WERI-Rb-1 (cell line): ENCODE measurements at regions not wholly inside any gene's neighbourhood (a gene's known extent, or its start where the extent isn't known, plus 50 kb on each side); places are given as distances from the start of the nearest gene placed in this dataset.
"Not testable (repeated sequence)": the region's sequence is repeated elsewhere in the genome, so short reads cannot be mapped to it uniquely, and the experiment has no call there.

Source experiments
- DNase-seq: peaks from one replicate; pipeline ENCODE4 v3.0.0-alpha.2; 2020
- H3K27ac ChIP-seq: fragments of 250-450 bp; sonication (Bioruptor Pico); 2 replicates; pipeline ENCODE4 v1.5.1; 2020; ENCODE audit warnings: mild to moderate bottlenecking, moderate library complexity
- H3K27me3 ChIP-seq: fragments of 250-450 bp; sonication (Bioruptor Pico); 2 replicates; pipeline ENCODE4 v1.5.1; 2021; ENCODE audit warnings: mild to moderate bottlenecking, low read depth, moderate library complexity; ENCODE audit not compliant: insufficient read depth, severe bottlenecking
- H3K36me3 ChIP-seq: fragments of 250-450 bp; sonication (Bioruptor Pico); 2 replicates; pipeline ENCODE4 v1.5.1; 2020; ENCODE audit warnings: mild to moderate bottlenecking, moderate library complexity
- H3K4me3 ChIP-seq: 2 replicates; pipeline ENCODE4 v1.5.1; 2011; ENCODE audit warnings: low read depth, mild to moderate bottlenecking, control low read depth, low read length
- H3K9me3 ChIP-seq: fragments of 250-450 bp; sonication (Bioruptor Pico); 2 replicates; pipeline ENCODE4 v1.5.1; 2021; ENCODE audit warnings: mild to moderate bottlenecking, moderate library complexity; ENCODE audit not compliant: severe bottlenecking
- TF ChIP-seq, protein P1 (sequence below): IDR thresholded peaks from 2 replicates; pipeline ENCODE4 v1.5.1; 2011; ENCODE audit warnings: low read depth, mild to moderate bottlenecking, control low read depth, inconsistent platforms, low read length

DNA sequence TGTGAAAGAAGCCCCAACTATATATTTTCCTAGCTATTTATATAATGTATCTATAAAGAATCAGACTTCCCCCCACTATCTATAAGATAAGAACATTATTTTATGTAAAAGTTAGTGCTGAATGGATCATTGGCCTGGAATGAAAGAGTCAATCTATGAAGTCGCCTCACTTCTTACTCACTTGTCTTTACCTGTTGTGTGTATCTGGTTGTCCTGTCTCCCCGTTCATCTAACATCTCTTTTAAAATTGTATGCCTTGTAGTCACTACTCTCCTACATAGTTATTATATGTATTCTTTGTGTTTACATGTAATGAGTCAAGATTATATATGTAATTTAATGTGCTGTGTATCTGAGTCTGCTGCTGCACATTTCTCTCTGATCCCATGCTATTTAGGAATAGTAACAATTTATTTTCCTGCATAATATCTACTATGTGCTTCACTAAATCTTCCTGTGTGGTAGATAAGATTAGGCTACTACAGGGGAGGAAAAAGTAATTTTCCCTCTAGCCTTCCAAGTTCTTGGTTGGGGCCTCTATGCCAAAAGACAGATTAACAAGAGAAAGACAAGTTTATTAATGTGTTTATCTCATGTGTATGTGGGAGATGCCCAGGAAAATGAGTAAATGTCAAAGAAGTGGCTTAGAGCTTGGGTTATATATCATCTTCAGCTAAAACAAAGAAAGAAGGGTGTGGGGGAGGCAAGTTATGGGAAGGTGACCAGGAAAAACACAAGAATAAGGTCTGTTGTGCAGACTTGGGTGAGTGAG lies 77.6 kb upstream of the FRMPD4 start:
- H3K36me3 ChIP-seq, result no peaks in the 10 kb centered on the region
- H3K27ac ChIP-seq, result no peak overlapping the region
- no peak for DNase-seq
- H3K27me3 ChIP-seq, result peaks cover 36% of the 10 kb centered on the region
- no peaks in the 10 kb centered on the region for H3K9me3 ChIP-seq
- no peak overlapping the region for H3K4me3 ChIP-seq
- TF ChIP-seq, protein P1, sequence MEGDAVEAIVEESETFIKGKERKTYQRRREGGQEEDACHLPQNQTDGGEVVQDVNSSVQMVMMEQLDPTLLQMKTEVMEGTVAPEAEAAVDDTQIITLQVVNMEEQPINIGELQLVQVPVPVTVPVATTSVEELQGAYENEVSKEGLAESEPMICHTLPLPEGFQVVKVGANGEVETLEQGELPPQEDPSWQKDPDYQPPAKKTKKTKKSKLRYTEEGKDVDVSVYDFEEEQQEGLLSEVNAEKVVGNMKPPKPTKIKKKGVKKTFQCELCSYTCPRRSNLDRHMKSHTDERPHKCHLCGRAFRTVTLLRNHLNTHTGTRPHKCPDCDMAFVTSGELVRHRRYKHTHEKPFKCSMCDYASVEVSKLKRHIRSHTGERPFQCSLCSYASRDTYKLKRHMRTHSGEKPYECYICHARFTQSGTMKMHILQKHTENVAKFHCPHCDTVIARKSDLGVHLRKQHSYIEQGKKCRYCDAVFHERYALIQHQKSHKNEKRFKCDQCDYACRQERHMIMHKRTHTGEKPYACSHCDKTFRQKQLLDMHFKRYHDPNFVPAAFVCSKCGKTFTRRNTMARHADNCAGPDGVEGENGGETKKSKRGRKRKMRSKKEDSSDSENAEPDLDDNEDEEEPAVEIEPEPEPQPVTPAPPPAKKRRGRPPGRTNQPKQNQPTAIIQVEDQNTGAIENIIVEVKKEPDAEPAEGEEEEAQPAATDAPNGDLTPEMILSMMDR, result no peak

DNA sequence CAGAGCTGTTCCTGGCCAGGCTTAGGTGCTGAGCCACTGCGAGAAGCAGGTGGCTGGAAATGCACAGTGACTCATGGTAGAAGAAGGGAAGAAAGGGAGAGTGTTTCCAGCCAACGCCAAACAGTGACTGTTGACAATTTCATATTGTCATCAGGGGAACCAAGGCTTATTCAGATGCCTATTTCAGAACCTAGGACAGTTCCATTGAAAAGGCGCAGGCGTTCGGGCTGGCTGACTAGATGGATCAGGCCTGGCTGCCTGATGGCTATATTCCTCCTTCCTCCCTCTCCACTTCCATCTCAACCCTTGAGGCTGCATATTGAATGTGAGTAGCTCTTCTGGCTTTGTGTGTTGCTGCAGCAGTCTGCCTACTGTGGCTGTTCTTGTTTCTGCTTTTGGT lies 73.0 kb upstream of the FRMPD4 start:
- peaks cover 29% of the 10 kb centered on the region for H3K27me3 ChIP-seq
- no peaks in the 10 kb centered on the region for H3K36me3 ChIP-seq
- no peaks in the 10 kb centered on the region for H3K9me3 ChIP-seq
- H3K27ac ChIP-seq, result no peak overlapping the region
- DNase-seq, result no peak
- TF ChIP-seq, protein P1, result no peak
- no peak overlapping the region for H3K4me3 ChIP-seq

DNA sequence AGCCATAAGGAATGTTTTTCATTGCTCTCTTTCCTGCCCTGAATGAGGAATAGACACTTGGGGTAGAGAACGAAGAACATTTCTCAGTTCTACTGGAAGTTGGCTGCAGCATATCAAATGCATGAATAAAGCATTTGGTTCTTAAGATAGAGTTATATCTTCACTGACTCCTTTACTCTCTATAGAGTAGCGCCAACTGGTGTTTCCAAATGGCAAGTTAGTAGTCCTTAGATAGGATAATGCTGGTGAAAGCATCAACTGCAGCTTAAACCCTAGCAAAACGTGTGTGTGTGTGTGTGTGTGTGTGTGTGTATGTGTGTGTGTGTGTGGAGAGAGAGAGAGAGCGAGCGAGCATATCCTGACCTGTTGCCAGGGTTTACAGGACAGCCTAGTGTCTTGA lies 62.2 kb upstream of the FRMPD4 start:
- no peak overlapping the region for H3K27ac ChIP-seq
- H3K27me3 ChIP-seq, result peaks cover 57% of the 10 kb centered on the region
- TF ChIP-seq, protein P1, result no peak
- no peak overlapping the region for H3K4me3 ChIP-seq
- no peaks in the 10 kb centered on the region for H3K9me3 ChIP-seq
- DNase-seq, result no peak
- no peaks in the 10 kb centered on the region for H3K36me3 ChIP-seq

GRCh38 chrX:12080265-12080664 lies 58.0 kb upstream of the FRMPD4 start:
- peaks cover 24% of the 10 kb centered on the region for H3K27me3 ChIP-seq
- no peak overlapping the region for H3K4me3 ChIP-seq
- TF ChIP-seq, protein P1, result peak; percentile 58
- no peak overlapping the region for H3K27ac ChIP-seq
- H3K36me3 ChIP-seq, result no peaks in the 10 kb centered on the region
- DNase-seq, result peak; percentile 8
- no peaks in the 10 kb centered on the region for H3K9me3 ChIP-seq

- peaks cover 19% of the 10 kb centered on the region for H3K27me3 ChIP-seq
- not testable (repeated sequence) for DNase-seq, H3K27ac ChIP-seq, H3K36me3 ChIP-seq, H3K4me3 ChIP-seq, H3K9me3 ChIP-seq
Measured at GRCh38 chrX:12082959-12083358, 55.3 kb upstream of the FRMPD4 start.
